Adrenal gland (tissue), 5 donors: ENCODE measurements at regions not wholly inside any gene's neighbourhood (a gene's known extent, or its start where the extent isn't known, plus 50 kb on each side); places are given as distances from the start of the nearest gene placed in this dataset.

Experiments used
- POLR2A ChIP-seq, 2 donors: fragments of 450-650 bp; IDR thresholded peaks; one replicate each; pipeline ENCODE4 v1.6.1; 2017; ENCODE audit warnings: antibody characterized with exemption in 2 of 2, mild to moderate bottlenecking in 2 of 2, moderate library complexity in 1 of 2
- TF ChIP-seq, protein P1 (sequence below), 6 experiments: fragments of 450-650 bp in 4 of 6; fragments of 200-600 bp in 2 of 6; sonication (generic) in 1 of 6; IDR thresholded peaks; 1 replicate in 5 of 6; 2 replicates in 1 of 6; pipeline versions ENCODE4 v1.5.1 to v1.8.0; 2016 to 2021; ENCODE audit warnings: antibody characterized with exemption in 6 of 6, mild to moderate bottlenecking in 2 of 6, moderate library complexity in 1 of 6
- donor health status: DM: no; HTN: no; CAD: no.

DNA sequence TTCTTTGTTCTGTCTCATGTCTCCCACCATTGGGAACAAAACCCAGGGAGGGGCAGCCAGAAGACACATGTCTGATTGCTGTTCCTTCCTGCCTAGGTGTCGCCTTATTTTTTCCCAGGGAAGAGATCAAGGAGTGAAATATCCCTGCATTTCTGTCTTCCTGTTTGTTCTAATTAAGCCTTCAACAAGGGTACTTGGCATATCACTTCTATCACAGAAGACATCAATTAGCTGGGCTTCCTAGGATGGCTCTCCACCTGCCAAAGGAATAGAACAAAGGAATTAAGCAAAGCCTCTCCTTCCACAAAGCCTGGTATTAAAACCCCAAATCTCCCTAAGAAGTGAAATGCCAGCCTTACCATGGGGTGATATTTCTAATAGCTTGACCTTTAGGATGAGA lies 299.5 kb upstream of the CD180 start:
- TF ChIP-seq, protein P1, sequence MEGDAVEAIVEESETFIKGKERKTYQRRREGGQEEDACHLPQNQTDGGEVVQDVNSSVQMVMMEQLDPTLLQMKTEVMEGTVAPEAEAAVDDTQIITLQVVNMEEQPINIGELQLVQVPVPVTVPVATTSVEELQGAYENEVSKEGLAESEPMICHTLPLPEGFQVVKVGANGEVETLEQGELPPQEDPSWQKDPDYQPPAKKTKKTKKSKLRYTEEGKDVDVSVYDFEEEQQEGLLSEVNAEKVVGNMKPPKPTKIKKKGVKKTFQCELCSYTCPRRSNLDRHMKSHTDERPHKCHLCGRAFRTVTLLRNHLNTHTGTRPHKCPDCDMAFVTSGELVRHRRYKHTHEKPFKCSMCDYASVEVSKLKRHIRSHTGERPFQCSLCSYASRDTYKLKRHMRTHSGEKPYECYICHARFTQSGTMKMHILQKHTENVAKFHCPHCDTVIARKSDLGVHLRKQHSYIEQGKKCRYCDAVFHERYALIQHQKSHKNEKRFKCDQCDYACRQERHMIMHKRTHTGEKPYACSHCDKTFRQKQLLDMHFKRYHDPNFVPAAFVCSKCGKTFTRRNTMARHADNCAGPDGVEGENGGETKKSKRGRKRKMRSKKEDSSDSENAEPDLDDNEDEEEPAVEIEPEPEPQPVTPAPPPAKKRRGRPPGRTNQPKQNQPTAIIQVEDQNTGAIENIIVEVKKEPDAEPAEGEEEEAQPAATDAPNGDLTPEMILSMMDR (IDR thresholded peaks at IDR 0.05): no peak
- TF ChIP-seq POLR2A (IDR thresholded peaks at IDR 0.05): no peak
